ENCODE measurements at regions not wholly inside any gene's neighbourhood (a gene's known extent, or its start where the extent isn't known, plus 50 kb on each side); places are given as distances from the start of the nearest gene placed in this dataset.

DNA sequence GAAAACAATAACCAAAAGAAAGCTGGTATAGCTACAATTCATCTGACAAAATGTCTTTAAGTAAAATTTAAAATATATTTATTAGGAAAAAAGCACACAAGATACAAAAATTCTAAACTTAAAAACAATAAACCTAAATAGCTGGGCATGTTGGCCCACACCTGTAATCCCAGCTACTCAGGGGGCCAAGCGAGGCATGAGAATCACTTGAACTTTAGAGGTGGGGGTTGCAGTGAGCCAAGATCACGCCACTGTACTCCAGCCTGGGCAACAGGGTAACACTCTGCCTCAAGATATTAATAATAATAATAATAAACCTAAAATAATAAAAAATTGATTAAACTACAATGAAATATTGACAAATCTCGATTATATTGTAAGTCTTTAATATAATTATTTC, 77.8 kb upstream of the PDK4 start:
- DNase-seq (no peak), ATAC-seq (no peak)
- intact Hi-C loops (cut with DNase I, micrococcal nuclease) = no loop called here

DNA sequence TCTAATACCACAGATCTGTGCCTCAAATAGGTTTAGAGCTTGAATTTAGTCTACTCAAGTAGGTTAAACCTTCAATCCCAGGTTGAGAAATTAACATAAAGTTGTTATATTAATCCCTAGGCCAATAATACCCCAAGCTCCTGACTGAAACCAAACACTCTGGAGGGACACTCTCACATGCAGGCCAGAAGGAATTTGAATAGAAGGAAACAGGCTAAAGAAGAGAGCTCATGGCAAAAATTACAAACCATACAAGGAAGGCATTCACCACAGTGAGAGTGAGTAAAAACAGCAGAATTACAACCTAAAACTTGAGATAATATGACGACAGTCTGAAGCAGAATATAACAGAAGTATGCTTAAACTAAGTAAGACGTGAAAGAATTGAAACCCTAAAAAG, 76.1 kb upstream of the PDK4 start:
- intact Hi-C loops (cut with DNase I, micrococcal nuclease) = no loop called here
- no peak for DNase-seq
- ATAC-seq = no peak

DNA sequence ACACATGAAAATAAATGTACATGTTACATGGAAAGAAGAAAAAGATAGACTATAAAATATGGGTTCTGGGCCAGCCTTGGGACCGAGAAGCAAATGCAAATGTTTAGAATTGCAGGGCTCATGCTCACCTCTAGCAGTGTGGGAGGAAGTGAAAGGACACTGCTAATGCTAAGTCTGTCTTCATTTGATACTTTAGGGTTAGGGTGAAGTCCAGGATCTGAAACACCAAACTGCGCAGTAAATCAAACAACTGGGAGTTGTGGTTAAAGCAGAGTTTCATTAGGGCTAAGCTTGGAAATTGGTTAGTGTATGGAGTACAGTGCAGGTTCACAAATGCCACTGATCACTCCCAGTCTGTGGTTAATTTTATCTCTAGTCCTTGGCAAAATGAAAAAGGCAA, 73.2 kb upstream of the PDK4 start:
- intact Hi-C loops (cut with DNase I, micrococcal nuclease) = no loop called here
- DNase-seq = no peak
- ATAC-seq = peak; percentile 64

DNA sequence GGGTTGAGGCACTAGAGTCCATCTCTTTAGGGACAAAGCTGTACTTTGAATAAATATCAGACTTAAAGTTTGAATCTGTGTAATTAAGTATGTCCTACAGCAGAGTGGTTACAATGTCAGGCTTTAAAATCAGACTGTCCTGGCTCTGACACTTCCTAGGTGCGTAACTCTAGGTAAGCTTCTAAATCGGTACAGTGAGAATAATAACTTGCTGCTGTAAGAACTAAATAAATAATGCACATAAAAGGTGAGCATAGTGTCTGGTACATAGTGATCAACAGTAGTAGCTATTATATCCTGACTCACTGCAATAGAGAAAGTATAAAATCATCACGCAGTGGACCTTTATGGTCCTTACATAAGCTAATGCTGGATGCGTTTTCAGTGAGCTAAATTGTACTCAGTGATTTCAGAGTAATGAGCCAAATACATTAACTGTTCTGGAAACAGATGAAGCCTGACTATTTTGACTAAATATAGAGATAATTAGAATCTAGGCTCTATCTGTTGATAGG, 72.2 kb upstream of the PDK4 start:
- DNase-seq (no peak), ATAC-seq (peak; percentile 92)
- intact Hi-C loops (cut with DNase I, micrococcal nuclease) = no loop called here

DNA sequence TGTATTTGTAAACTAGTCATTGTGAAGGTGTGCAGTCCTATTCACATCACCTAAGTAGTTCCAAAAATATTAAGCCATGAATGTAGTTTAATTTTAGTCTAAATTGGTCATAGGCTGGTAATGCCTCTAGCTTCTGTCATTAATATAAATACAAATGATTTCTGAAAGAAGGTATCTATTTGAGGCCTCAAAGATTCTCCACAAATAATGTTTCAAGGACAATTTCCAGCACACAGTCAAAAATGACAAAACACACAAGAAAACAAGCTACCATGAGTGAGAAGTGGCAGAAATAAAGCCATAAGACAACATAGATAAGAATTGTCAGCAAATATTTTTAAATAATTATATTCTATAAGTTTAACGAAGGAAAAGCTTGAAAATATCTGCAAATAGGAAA, 66.7 kb upstream of the PDK4 start:
- ATAC-seq = no peak
- intact Hi-C loops (cut with DNase I, micrococcal nuclease) = no loop called here
- DNase-seq = no peak

GRCh38 chr7:95660023-95660434, 63.7 kb upstream of the PDK4 start:
- peak in 1 of 2 donors; percentile 49 for DNase-seq
- peak; percentile 93 for ATAC-seq
- intact Hi-C loops (cut with DNase I, micrococcal nuclease) = no loop called here

DNA sequence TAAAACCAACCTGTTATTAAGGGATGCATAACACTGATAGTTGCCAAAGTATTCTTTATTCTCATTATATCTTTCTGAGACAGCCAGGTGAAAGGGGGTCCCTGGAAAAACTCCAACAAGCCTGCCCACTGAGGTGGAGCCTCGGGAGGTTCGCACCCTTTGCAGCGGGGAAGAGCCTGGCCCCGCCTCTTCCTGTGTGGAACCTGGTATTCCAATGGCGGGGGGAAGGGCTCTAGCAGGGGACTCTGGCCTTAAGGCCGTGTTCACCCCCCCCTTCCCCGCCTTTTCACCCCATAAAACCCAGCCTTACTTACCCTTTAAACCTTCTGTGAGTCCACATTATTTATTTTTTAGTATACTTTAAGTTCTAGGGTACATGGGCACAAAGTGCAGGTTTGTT, 62.4 kb upstream of the PDK4 start:
- intact Hi-C loops (cut with DNase I, micrococcal nuclease) = no loop called here
- DNase-seq = peak; percentile 69 to 75
- peak; percentile 78 for ATAC-seq

DNA sequence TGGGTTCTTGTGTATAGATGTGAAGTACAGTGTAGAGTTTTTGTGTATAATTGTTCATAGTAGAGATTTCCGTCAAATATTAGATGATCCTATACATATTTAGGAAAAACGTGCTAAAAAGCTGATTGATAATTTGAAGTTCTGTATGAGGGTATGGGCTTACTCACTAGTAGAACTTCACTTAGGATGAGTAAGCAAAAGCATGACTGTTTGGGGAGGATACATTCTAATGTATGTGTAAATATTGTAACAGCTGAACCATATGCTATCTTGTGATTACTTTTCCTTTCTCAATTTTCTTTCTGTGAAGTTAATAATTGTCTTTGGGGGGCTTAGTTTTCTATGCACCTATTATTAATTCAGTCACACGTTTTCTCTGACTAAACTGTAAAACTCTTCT, 53.2 kb upstream of the PDK4 start:
- no peak for DNase-seq
- intact Hi-C loops (cut with DNase I, micrococcal nuclease) = no loop called here
- no peak for ATAC-seq

DNA sequence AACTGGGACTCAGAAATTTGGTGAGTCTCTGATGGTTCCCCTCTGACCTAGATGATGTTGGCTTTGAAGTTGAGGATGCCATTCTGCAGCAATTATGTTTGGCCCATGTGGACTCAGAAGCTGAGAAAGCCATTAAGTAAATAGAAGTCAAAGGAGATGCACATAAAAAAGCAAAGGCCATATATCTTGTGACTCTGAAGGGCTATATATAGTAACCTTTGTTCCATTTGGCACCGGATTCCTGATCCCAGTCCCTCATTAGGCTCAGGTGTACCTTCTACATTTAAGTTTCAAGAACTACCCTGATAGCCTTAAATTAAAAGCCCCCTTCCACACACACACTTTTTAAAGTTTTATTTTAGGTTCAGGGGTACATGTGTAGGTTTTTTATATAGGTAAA, 50.0 kb upstream of the PDK4 start:
- DNase-seq (no peak), ATAC-seq (peak; percentile 98)
- intact Hi-C loops (cut with DNase I, micrococcal nuclease) = no loop called here
